Astrocyte (in vitro differentiated cells and primary cell): ENCODE measurements at regions not wholly inside any gene's neighbourhood (a gene's known extent, or its start where the extent isn't known, plus 50 kb on each side); places are given as distances from the start of the nearest gene placed in this dataset.

ENCODE experiments used
- DNase-seq: peaks from one replicate; pipeline ENCODE4 v3.0.0-alpha.2; 2010; ENCODE audit warnings: low read depth
- FAIRE-seq: peaks from 2 replicates; lab custom pipeline; 2011; peaks lifted over from hg19 to GRCh38; lab: Jason Lieb, UNC
- H2AFZ ChIP-seq: 2 replicates; pipeline ENCODE4 v1.6.0; 2012; ENCODE audit warnings: low read depth, low read length, inconsistent platforms
- H3K27ac ChIP-seq: 2 replicates; pipeline ENCODE4 v1.5.1; 2011; ENCODE audit warnings: low read depth, low read length, inconsistent platforms
- H3K27me3 ChIP-seq: 2 replicates; pipeline ENCODE4 v1.6.0; 2011; ENCODE audit warnings: low read length, inconsistent platforms; ENCODE audit not compliant: insufficient read depth
- H3K36me3 ChIP-seq: 2 replicates; pipeline ENCODE4 v1.5.1; 2011; ENCODE audit warnings: low read length, inconsistent platforms; ENCODE audit not compliant: insufficient read depth
- H3K4me1 ChIP-seq: 2 replicates; pipeline ENCODE4 v1.5.1; 2011; ENCODE audit warnings: low read length, inconsistent platforms; ENCODE audit not compliant: insufficient read depth
- H3K4me2 ChIP-seq: 2 replicates; pipeline ENCODE4 v1.6.0; 2012; ENCODE audit warnings: low read length, inconsistent platforms
- H3K4me3 ChIP-seq: 2 replicates; pipeline ENCODE4 v1.5.1; 2011; ENCODE audit warnings: low read depth, mild to moderate bottlenecking, low read length, inconsistent platforms; ENCODE audit not compliant: insufficient read depth
- H3K79me2 ChIP-seq: 2 replicates; pipeline ENCODE4 v1.6.0; 2012; ENCODE audit warnings: mild to moderate bottlenecking, low read length, inconsistent platforms; ENCODE audit not compliant: insufficient read depth
- H3K9ac ChIP-seq: 2 replicates; pipeline ENCODE4 v1.6.0; 2012; ENCODE audit warnings: mild to moderate bottlenecking, low read length, inconsistent platforms
- H3K9me3 ChIP-seq: 2 replicates; pipeline ENCODE4 v1.5.1; 2012; ENCODE audit warnings: low read depth, mild to moderate bottlenecking, low read length, inconsistent platforms; ENCODE audit not compliant: insufficient read depth
- H4K20me1 ChIP-seq: 2 replicates; pipeline ENCODE4 v1.6.0; 2012; ENCODE audit warnings: low read length, inconsistent platforms; ENCODE audit not compliant: insufficient read depth
- H3K27ac Mint-ChIP-seq: one replicate; pipeline ENCODE4 v1.8.0; 2021; ENCODE audit warnings: mild to moderate bottlenecking, mixed read lengths; ENCODE audit not compliant: unreplicated experiment
- H3K27me3 Mint-ChIP-seq: one replicate; pipeline ENCODE4 v1.8.0; 2021; ENCODE audit warnings: low read depth, mixed read lengths; ENCODE audit not compliant: unreplicated experiment
- H3K36me3 Mint-ChIP-seq: one replicate; pipeline ENCODE4 v1.8.0; 2021; ENCODE audit warnings: low read depth, mixed read lengths; ENCODE audit not compliant: unreplicated experiment
- H3K4me1 Mint-ChIP-seq: one replicate; pipeline ENCODE4 v1.8.0; 2021; ENCODE audit warnings: low read depth, mixed read lengths; ENCODE audit not compliant: unreplicated experiment
- H3K4me3 Mint-ChIP-seq: one replicate; pipeline ENCODE4 v1.8.0; 2021; ENCODE audit warnings: mild to moderate bottlenecking, moderate library complexity, mixed read lengths; ENCODE audit not compliant: unreplicated experiment
- H3K9me3 Mint-ChIP-seq: one replicate; pipeline ENCODE4 v1.8.0; 2021; ENCODE audit warnings: mild to moderate bottlenecking, mixed read lengths; ENCODE audit not compliant: unreplicated experiment
- CTCF ChIP-seq: IDR thresholded peaks from 2 replicates; pipeline ENCODE4 v1.5.1; 2011; ENCODE audit warnings: low read depth, mild to moderate bottlenecking, inconsistent platforms, low read length, moderate library complexity; ENCODE audit not compliant: insufficient read depth
- EZH2 ChIP-seq: IDR thresholded peaks from 2 replicates; pipeline ENCODE4 v1.6.1; 2012; ENCODE audit warnings: mild to moderate bottlenecking, low read length, inconsistent platforms; ENCODE audit not compliant: insufficient read depth

GRCh38 chr4:13829457-13829856, 201.9 kb upstream of the BOD1L1 start:
- DNase-seq (no peak), FAIRE-seq (no peak)
- Histone ChIP-seq H3K9ac (no peak overlapping the region), H3K4me1 (no peaks in the 10 kb centered on the region), H3K27me3 (no peaks in the 10 kb centered on the region), H3K4me3 (no peak overlapping the region), H3K36me3 (no peaks in the 10 kb centered on the region), H3K4me2 (no peak overlapping the region), H3K79me2 (no peaks in the 10 kb centered on the region), H4K20me1 (no peaks in the 10 kb centered on the region), H2AFZ (no peak overlapping the region), H3K9me3 (peaks cover under 1% of the 10 kb centered on the region), H3K27ac (no peak overlapping the region)
- TF ChIP-seq CTCF (no peak), EZH2 (no peak)
- Mint-ChIP-seq H3K9me3 (peaks cover 13% of the 10 kb centered on the region), H3K27me3 (peaks cover 9% of the 10 kb centered on the region), H3K4me3 (no peak overlapping the region), H3K4me1 (no peaks in the 10 kb centered on the region), H3K27ac (no peak overlapping the region), H3K36me3 (no peaks in the 10 kb centered on the region)

GRCh38 chr4:13830449-13830848, 202.9 kb upstream of the BOD1L1 start:
- Mint-ChIP-seq H3K9me3 (peaks cover 9% of the 10 kb centered on the region), H3K4me1 (no peaks in the 10 kb centered on the region), H3K27ac (no peak overlapping the region), H3K27me3 (peaks cover 9% of the 10 kb centered on the region), H3K36me3 (no peaks in the 10 kb centered on the region), H3K4me3 (no peak overlapping the region)
- H3K27ac ChIP-seq: no peak overlapping the region
- no peaks in the 10 kb centered on the region for H3K36me3 ChIP-seq
- H2AFZ ChIP-seq: peak overlapping the region; percentile 7
- no peak overlapping the region for H3K9ac ChIP-seq
- no peak for FAIRE-seq
- H3K4me3 ChIP-seq: no peak overlapping the region
- H3K4me2 ChIP-seq: no peak overlapping the region
- H3K9me3 ChIP-seq: no peaks in the 10 kb centered on the region
- no peaks in the 10 kb centered on the region for H3K79me2 ChIP-seq
- H3K4me1 ChIP-seq: no peaks in the 10 kb centered on the region
- no peaks in the 10 kb centered on the region for H3K27me3 ChIP-seq
- TF ChIP-seq CTCF (no peak), EZH2 (no peak)
- no peaks in the 10 kb centered on the region for H4K20me1 ChIP-seq
- DNase-seq: no peak

- Mint-ChIP-seq H3K4me1 (no peaks in the 10 kb centered on the region), H3K4me3 (no peak overlapping the region), H3K27me3 (peaks cover 9% of the 10 kb centered on the region), H3K36me3 (no peaks in the 10 kb centered on the region), H3K27ac (no peak overlapping the region), H3K9me3 (no peaks in the 10 kb centered on the region)
- Histone ChIP-seq H3K4me3 (no peak overlapping the region), H3K9me3 (no peaks in the 10 kb centered on the region), H3K27ac (no peak overlapping the region), H3K36me3 (no peaks in the 10 kb centered on the region), H3K79me2 (no peaks in the 10 kb centered on the region), H3K27me3 (no peaks in the 10 kb centered on the region), H2AFZ (no peak overlapping the region), H3K4me1 (no peaks in the 10 kb centered on the region), H3K4me2 (no peak overlapping the region), H3K9ac (no peak overlapping the region), H4K20me1 (no peaks in the 10 kb centered on the region)
- FAIRE-seq (no peak), DNase-seq (no peak)
- TF ChIP-seq CTCF: no peak
- TF ChIP-seq EZH2: no peak
These were observed 205.8 kb upstream of the BOD1L1 start for GRCh38 chr4:13833171-13833804.
